ENCODE measurements at regions not wholly inside any gene's neighbourhood (a gene's known extent, or its start where the extent isn't known, plus 50 kb on each side); places are given as distances from the start of the nearest gene placed in this dataset.

GRCh38 chr4:22869235-22869634 lies 176.5 kb downstream of the GBA3 start:
- no peak for TF ChIP-seq POLR2A (IDR thresholded peaks at IDR 0.05; ENCODE audit: low read length)
- no peak for TF ChIP-seq GATA1 (IDR thresholded peaks at IDR 0.05; ENCODE audit: low read depth, low read length)

Data from erythroblast (primary cell).